ENCODE measurements at regions not wholly inside any gene's neighbourhood (a gene's known extent, or its start where the extent isn't known, plus 50 kb on each side); places are given as distances from the start of the nearest gene placed in this dataset.

- no peak for TF ChIP-seq POLR2A (IDR thresholded peaks at IDR 0.05)
- TF ChIP-seq, protein P1, sequence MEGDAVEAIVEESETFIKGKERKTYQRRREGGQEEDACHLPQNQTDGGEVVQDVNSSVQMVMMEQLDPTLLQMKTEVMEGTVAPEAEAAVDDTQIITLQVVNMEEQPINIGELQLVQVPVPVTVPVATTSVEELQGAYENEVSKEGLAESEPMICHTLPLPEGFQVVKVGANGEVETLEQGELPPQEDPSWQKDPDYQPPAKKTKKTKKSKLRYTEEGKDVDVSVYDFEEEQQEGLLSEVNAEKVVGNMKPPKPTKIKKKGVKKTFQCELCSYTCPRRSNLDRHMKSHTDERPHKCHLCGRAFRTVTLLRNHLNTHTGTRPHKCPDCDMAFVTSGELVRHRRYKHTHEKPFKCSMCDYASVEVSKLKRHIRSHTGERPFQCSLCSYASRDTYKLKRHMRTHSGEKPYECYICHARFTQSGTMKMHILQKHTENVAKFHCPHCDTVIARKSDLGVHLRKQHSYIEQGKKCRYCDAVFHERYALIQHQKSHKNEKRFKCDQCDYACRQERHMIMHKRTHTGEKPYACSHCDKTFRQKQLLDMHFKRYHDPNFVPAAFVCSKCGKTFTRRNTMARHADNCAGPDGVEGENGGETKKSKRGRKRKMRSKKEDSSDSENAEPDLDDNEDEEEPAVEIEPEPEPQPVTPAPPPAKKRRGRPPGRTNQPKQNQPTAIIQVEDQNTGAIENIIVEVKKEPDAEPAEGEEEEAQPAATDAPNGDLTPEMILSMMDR (IDR thresholded peaks at IDR 0.05), result no peak
These were observed 199.6 kb upstream of the IL12A start for GRCh38 chr3:159789017-159789416.
